Stimulated activated naive B cell treated with anti-CD40 and anti-IgM and Interleukin-4, amounts not matched to agents 10 μg/mL and 1 μg/mL and 100 μg/mL, for 72 hours (primary cell): ENCODE measurements at regions not wholly inside any gene's neighbourhood (a gene's known extent, or its start where the extent isn't known, plus 50 kb on each side); places are given as distances from the start of the nearest gene placed in this dataset.

ENCODE experiments used
- ATAC-seq, 2 donors: fragments of 150-1000 bp; cut with Tn5 transposase; replicated peaks; 2 replicates each; pipeline ENCODE4 v1.10.0; 2021; ENCODE audit warnings: moderate library complexity in 1 of 2
- DNase-seq: peaks from one replicate; pipeline ENCODE4 v3.0.0; 2021
- H3K27ac Mint-ChIP-seq: one replicate; pipeline ENCODE4 v1.8.0; 2022; ENCODE audit warnings: mild to moderate bottlenecking, mixed read lengths
- H3K27me3 Mint-ChIP-seq, 2 donors: one replicate each; pipeline ENCODE4 v1.8.0; 2022; ENCODE audit warnings: mixed read lengths in 2 of 2
- H3K36me3 Mint-ChIP-seq, 2 donors: one replicate each; pipeline ENCODE4 v1.8.0; 2022; ENCODE audit warnings: mixed read lengths in 2 of 2, mild to moderate bottlenecking in 1 of 2
- H3K4me1 Mint-ChIP-seq, 2 donors: one replicate each; pipeline ENCODE4 v1.8.0; 2022; ENCODE audit warnings: mixed read lengths in 2 of 2, mild to moderate bottlenecking in 1 of 2
- H3K4me3 Mint-ChIP-seq, 2 donors: one replicate each; pipeline ENCODE4 v1.8.0; 2022; ENCODE audit warnings: mild to moderate bottlenecking in 2 of 2, mixed read lengths in 2 of 2, moderate library complexity in 1 of 2
- H3K9me3 Mint-ChIP-seq, 2 donors: one replicate each; pipeline ENCODE4 v1.8.0; 2022; ENCODE audit warnings: mixed read lengths in 2 of 2, mild to moderate bottlenecking in 1 of 2

GRCh38 chr1:68958958-68959357 lies 462.1 kb upstream of the DEPDC1 start:
- no peaks in the 10 kb centered on the region for H3K4me1 Mint-ChIP-seq
- peaks cover 0 to 3% of the 10 kb centered on the region in 2 donors for H3K9me3 Mint-ChIP-seq
- ATAC-seq = no peak
- H3K36me3 Mint-ChIP-seq = no peaks in the 10 kb centered on the region
- no peak overlapping the region for H3K4me3 Mint-ChIP-seq
- DNase-seq = no peak
- H3K27me3 Mint-ChIP-seq = no peaks in the 10 kb centered on the region
- H3K27ac Mint-ChIP-seq = no peak overlapping the region

GRCh38 chr1:68959461-68960030 lies 462.7 kb upstream of the DEPDC1 start:
- Mint-ChIP-seq H3K4me3 (no peak overlapping the region), H3K36me3 (no peaks in the 10 kb centered on the region), H3K27me3 (no peaks in the 10 kb centered on the region), H3K4me1 (no peaks in the 10 kb centered on the region), H3K9me3 (peaks cover 0 to 3% of the 10 kb centered on the region in 2 donors), H3K27ac (no peak overlapping the region)
- DNase-seq = no peak
- ATAC-seq = no peak

- Mint-ChIP-seq H3K27me3 (no peaks in the 10 kb centered on the region), H3K27ac (no peak overlapping the region), H3K9me3 (peaks cover 0 to 3% of the 10 kb centered on the region in 2 donors), H3K36me3 (no peaks in the 10 kb centered on the region), H3K4me1 (no peaks in the 10 kb centered on the region), H3K4me3 (no peak overlapping the region)
- DNase-seq = no peak
- ATAC-seq = no peak
Measured at GRCh38 chr1:68961143-68961542, 464.3 kb upstream of the DEPDC1 start.

- Mint-ChIP-seq H3K4me1 (no peaks in the 10 kb centered on the region), H3K9me3 (peaks cover 0 to 1% of the 10 kb centered on the region in 2 donors), H3K27ac (no peak overlapping the region), H3K36me3 (no peaks in the 10 kb centered on the region), H3K27me3 (no peaks in the 10 kb centered on the region), H3K4me3 (no peak overlapping the region)
- DNase-seq = no peak
- no peak for ATAC-seq
Measured at GRCh38 chr1:68963353-68963752, 466.5 kb upstream of the DEPDC1 start.

GRCh38 chr1:68969441-68969840 lies 472.6 kb upstream of the DEPDC1 start:
- peaks cover 0 to 1% of the 10 kb centered on the region in 2 donors for H3K9me3 Mint-ChIP-seq
- H3K36me3 Mint-ChIP-seq = no peaks in the 10 kb centered on the region
- no peaks in the 10 kb centered on the region for H3K27me3 Mint-ChIP-seq
- no peak overlapping the region for H3K4me3 Mint-ChIP-seq
- no peak overlapping the region for H3K27ac Mint-ChIP-seq
- ATAC-seq (no peak), DNase-seq (no peak)
- no peaks in the 10 kb centered on the region for H3K4me1 Mint-ChIP-seq

GRCh38 chr1:68970571-68970970 lies 473.7 kb upstream of the DEPDC1 start:
- Mint-ChIP-seq H3K4me3 (no peak overlapping the region), H3K36me3 (no peaks in the 10 kb centered on the region), H3K9me3 (peaks cover 0 to 1% of the 10 kb centered on the region in 2 donors), H3K27ac (no peak overlapping the region), H3K27me3 (no peaks in the 10 kb centered on the region), H3K4me1 (no peaks in the 10 kb centered on the region)
- DNase-seq (no peak), ATAC-seq (no peak)

GRCh38 chr1:68973459-68974244 lies 476.8 kb upstream of the DEPDC1 start:
- Mint-ChIP-seq H3K36me3 (no peaks in the 10 kb centered on the region), H3K27me3 (no peaks in the 10 kb centered on the region), H3K27ac (no peak overlapping the region), H3K4me1 (no peaks in the 10 kb centered on the region), H3K4me3 (no peak overlapping the region), H3K9me3 (no peaks in the 10 kb centered on the region)
- ATAC-seq (no peak), DNase-seq (no peak)

- H3K4me3 Mint-ChIP-seq = no peak overlapping the region
- DNase-seq (no peak), ATAC-seq (no peak)
- no peaks in the 10 kb centered on the region for H3K36me3 Mint-ChIP-seq
- no peaks in the 10 kb centered on the region for H3K4me1 Mint-ChIP-seq
- no peaks in the 10 kb centered on the region for H3K27me3 Mint-ChIP-seq
- H3K27ac Mint-ChIP-seq = no peak overlapping the region
- H3K9me3 Mint-ChIP-seq = no peaks in the 10 kb centered on the region
Measured at GRCh38 chr1:68974447-68974846, 477.6 kb upstream of the DEPDC1 start.

GRCh38 chr1:68975212-68975933 lies 478.5 kb upstream of the DEPDC1 start:
- no peak for ATAC-seq
- no peaks in the 10 kb centered on the region for H3K9me3 Mint-ChIP-seq
- no peaks in the 10 kb centered on the region for H3K4me1 Mint-ChIP-seq
- no peak for DNase-seq
- H3K27me3 Mint-ChIP-seq = no peaks in the 10 kb centered on the region
- no peaks in the 10 kb centered on the region for H3K36me3 Mint-ChIP-seq
- no peak overlapping the region for H3K4me3 Mint-ChIP-seq
- H3K27ac Mint-ChIP-seq = no peak overlapping the region

- Mint-ChIP-seq H3K4me3 (no peak overlapping the region), H3K4me1 (no peaks in the 10 kb centered on the region), H3K36me3 (no peaks in the 10 kb centered on the region), H3K9me3 (no peaks in the 10 kb centered on the region), H3K27me3 (no peaks in the 10 kb centered on the region), H3K27ac (no peak overlapping the region)
- DNase-seq (no peak), ATAC-seq (no peak)
Measured at GRCh38 chr1:68976916-68977610, 480.2 kb upstream of the DEPDC1 start.

- Mint-ChIP-seq H3K27ac (no peak overlapping the region), H3K9me3 (peaks cover 2 to 3% of the 10 kb centered on the region in 2 donors), H3K4me3 (no peak overlapping the region), H3K27me3 (no peaks in the 10 kb centered on the region), H3K4me1 (no peaks in the 10 kb centered on the region), H3K36me3 (no peaks in the 10 kb centered on the region)
- DNase-seq = no peak
- ATAC-seq = no peak
Measured at GRCh38 chr1:68979891-68980290, 483.0 kb upstream of the DEPDC1 start.

- Mint-ChIP-seq H3K27me3 (no peaks in the 10 kb centered on the region), H3K4me3 (no peak overlapping the region), H3K4me1 (no peaks in the 10 kb centered on the region), H3K9me3 (peaks cover 3 to 12% of the 10 kb centered on the region in 2 donors), H3K36me3 (no peaks in the 10 kb centered on the region), H3K27ac (no peak overlapping the region)
- ATAC-seq (no peak), DNase-seq (no peak)
Measured at GRCh38 chr1:68984289-68984688, 487.4 kb upstream of the DEPDC1 start.

- Mint-ChIP-seq H3K9me3 (peaks cover 3 to 11% of the 10 kb centered on the region in 2 donors), H3K36me3 (no peaks in the 10 kb centered on the region), H3K4me1 (no peaks in the 10 kb centered on the region), H3K4me3 (no peak overlapping the region), H3K27ac (no peak overlapping the region), H3K27me3 (no peaks in the 10 kb centered on the region)
- no peak for ATAC-seq
- no peak for DNase-seq
Measured at GRCh38 chr1:68994096-68994495, 497.2 kb upstream of the DEPDC1 start.

GRCh38 chr1:69016468-69016867 lies 519.6 kb upstream of the DEPDC1 start:
- peaks cover 0 to 3% of the 10 kb centered on the region in 2 donors for H3K9me3 Mint-ChIP-seq
- no peak for DNase-seq
- no peaks in the 10 kb centered on the region for H3K4me1 Mint-ChIP-seq
- H3K27ac Mint-ChIP-seq = no peak overlapping the region
- ATAC-seq = no peak
- no peaks in the 10 kb centered on the region for H3K27me3 Mint-ChIP-seq
- no peak overlapping the region for H3K4me3 Mint-ChIP-seq
- H3K36me3 Mint-ChIP-seq = no peaks in the 10 kb centered on the region
